HG02623 (cell line): ENCODE measurements at regions not wholly inside any gene's neighbourhood (a gene's known extent, or its start where the extent isn't known, plus 50 kb on each side); places are given as distances from the start of the nearest gene placed in this dataset.

ENCODE experiments used
- ATAC-seq: cut with Tn5 transposase; IDR thresholded peaks from one replicate; pipeline ENCODE4 v1.9.1; 2021; ENCODE audit warnings: moderate library complexity; ENCODE audit not compliant: unreplicated experiment

DNA sequence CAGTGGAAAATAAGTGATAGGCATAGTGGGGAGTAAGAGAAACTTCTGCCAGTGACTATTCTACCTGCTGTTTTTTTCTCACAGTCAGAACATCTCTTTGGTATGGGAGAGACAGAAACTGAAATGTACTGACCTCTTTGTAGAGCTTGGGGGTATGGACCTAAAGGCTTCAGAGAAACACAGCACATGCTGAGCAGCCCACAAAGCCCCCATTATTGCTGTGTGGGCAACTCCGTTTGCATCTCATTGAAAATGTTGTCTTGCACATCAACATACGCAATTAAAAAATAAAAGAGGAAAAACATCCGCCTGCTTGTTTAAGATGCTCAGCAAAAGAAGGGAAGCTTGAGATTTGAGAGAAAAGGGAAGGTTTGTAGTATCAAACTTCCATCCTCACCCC, 443.4 kb upstream of the SEMA6D start:
- no peak for ATAC-seq

DNA sequence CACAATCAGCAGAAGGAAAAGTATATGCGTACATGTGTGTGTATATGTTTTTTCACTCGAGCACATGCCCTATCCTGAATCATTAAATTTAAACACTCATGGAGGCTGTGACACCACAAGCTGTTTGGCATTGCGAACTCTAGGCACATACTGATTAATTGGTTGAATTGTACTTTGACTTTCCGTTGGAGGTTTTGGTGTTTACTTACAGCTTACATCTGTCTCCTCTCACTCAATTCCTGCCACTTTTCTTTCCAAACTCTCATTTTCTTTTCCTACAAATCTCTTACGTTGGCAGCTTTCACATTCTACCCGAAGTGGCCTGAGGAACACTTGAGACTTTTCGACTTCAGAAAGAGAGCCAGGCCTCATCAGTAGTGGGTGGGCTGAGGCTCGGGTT, 434.1 kb upstream of the SEMA6D start:
- no peak for ATAC-seq

DNA sequence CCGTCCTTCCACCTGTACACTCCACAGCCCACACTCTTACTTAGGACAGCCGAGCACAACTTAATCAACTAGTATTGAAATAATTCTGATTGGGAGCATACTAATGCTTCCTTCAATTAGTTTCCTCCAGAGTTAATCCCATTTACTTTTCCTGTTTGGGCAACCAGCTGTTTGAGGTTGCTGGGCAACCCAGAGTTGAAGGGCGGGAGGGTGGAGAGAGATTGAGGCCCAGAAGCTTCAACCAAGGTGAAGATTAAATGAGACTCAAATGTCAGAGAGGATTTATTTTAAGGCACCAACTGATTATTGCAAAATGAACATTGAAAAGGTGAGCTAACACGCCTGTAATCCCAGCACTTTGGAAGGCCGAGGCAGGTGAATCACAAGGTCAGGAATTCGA, 428.5 kb upstream of the SEMA6D start:
- ATAC-seq = no peak

DNA sequence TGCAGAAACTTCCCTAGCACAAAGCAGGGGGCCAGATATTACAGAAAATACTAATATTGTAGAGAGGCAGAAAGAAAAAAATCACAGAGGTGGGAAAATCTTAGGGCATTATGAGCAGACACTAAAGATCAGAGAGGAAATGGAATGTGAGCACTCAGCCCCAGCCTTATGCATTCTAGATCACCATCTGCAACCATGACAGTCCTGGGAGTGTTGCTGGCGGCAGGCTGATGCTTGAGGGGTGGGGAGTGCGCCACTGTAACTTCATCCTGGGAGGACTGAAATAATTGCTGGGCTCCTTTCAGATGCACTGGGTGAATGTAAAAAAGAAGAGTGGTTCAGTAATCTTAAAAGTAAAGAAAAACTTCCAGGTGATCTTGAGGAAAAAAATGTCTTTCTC, 427.6 kb upstream of the SEMA6D start:
- no peak for ATAC-seq

DNA sequence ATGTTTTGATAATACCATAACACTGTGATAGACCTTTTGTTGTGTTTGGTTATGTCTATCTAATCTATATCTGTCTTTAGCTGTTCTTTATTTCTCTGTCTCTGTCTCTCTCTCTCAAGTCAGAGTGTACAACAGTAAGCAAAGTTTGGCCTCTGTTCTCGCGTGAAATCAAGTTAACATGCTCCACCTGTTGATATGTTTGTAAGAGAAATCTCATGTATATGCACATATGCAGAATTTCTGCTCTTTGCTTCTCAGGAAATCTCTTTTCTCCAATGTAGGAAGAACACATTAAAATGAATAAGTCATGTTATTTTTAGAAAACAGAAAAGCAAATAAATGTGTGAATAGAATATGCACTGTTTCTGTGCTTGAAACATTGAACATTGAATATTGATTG, 425.5 kb upstream of the SEMA6D start:
- ATAC-seq = no peak

DNA sequence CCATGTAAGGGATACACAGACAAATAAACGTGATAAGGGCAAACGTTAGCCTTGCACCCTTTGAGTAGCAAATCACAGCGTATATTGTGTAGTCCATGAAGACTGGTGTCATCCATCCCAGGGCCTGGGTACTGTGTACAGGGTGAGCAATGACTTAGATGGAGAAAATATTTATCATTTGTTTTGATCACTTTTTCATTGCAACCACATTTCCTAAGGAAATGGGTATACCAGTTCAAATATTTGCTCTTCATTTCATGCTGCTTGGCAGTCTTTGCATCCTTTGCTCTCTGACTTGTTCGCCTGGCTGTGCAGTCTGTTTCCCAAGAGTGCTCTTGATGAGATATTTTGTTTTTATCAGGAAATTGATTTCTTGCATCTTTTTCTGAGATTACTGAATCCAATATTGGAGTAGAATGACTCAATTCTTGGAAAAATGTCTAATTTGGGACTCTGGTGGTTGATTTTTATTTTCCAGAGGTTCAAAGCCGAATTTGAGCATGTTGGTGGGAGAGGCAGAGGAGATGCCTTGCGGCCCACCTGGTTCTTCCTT, 424.6 kb upstream of the SEMA6D start:
- no peak for ATAC-seq

DNA sequence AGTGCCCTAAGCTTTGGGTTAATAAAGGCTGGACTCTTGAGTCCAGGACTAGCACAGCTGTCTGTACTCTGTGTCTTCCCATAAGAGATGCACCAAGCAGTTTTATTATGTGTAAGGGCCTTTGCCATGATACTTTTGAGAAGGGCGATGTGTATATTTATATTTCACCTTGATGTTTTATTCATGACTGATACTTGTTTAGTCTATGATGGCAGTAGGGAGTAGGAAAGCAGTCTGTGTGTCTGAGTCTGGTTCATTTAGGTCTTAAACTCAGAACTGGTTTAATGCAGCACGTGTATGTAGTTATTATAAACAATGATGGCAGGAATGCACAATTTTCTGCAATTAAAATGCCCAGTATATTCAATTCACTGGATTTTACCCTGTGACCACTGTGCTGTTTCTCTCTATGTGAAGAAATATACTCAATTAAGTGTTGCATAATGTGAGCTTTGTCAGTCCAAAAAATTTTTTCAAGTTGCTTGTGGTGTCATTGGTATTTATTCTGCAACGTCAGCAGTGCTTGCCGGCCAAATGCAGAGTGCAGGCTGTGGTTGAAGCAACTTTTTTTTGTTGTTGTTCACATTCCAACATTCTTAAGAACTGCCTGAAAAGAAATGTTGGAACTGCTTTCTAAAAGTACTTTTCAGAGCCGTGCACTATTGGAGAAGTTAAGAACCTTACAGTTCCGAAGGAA, 423.7 kb upstream of the SEMA6D start:
- no peak for ATAC-seq

DNA sequence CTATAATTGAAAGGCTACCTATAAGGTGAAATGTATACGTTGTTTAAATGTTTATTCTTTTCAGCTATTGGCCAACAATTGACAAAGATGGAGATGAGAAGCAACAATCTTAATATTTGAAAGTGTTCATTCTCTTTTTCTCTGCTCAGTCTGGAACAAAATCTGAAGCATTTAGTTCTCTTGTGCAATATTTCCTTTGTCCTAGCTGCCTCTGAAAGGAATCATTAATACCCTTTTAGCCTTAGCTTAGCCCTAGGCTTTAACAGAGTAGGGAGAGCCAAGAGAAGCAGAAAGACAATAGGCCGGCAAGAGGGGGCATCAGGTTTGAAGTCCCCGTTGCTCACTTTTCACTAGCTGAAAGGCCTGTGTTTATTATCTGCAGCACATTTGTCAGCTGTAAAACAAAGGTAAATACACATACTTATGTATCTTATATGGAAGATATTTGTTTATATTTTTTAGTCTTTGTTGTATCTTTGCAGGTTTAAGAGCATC, 422.5 kb upstream of the SEMA6D start:
- ATAC-seq = no peak

DNA sequence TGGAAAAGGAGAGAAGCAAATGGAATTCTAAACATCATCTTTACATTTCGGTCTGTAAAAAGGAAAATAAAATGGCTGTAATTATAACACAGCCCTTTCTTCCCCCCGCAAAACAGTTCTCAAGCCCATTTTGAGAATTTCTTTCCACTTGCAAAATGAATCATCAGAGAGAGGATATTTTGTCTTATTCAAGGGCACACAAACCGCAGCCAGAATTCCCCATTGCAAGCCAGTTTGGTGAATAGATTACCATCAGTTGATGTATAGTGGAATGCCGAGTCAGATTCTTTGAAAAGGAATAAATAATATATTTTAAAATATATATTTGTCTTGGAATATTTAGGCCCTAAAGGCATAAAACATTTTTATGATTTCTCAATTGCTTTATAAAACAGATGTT, 420.4 kb upstream of the SEMA6D start:
- ATAC-seq = no peak

DNA sequence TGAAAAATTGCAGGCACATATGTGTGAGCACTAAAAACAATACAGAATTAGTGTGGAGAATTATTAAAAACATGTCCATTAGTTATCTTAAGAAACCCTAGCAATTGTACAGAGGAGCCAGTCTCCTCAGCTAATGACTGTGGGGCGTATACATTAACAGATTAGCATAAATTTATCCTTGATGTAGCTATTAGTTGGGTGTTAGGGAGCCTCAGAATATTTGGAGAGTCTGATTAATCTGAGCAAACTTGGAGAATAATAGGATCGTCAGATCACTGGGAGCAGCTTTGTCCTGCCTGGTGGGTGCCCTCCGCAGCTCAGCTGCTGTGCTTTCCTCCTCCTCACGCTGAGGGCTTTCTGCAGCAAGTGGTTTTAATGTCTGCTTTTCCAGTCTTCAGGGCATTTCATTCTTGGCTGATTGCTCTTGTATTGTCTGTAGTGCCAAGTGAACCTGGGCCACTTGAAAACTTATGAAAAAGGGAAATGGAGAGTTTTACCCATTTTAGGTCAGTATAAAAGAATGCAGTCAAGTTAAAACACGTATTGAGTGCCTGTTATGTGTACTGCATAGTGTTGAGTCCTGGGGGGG, 417.4 kb upstream of the SEMA6D start:
- ATAC-seq = no peak

DNA sequence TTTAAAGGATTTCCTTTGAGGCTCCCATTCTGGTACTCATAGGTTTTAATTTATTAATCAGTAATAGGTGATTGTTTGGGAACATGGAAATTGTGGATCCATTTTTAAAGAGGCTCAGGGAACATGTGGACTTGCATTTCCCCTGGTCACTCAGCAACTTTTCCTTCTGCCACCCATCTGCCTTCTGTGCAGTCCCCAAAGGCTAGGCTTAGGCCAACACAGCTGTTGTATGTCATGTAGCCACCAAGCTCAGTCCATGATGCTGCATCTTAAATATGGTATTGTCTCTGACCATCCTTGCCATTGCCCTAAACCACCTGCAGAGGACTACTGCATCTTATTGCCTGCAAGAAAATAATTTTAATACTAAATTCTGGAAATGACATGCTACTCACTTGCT, 416.7 kb upstream of the SEMA6D start:
- ATAC-seq = no peak

DNA sequence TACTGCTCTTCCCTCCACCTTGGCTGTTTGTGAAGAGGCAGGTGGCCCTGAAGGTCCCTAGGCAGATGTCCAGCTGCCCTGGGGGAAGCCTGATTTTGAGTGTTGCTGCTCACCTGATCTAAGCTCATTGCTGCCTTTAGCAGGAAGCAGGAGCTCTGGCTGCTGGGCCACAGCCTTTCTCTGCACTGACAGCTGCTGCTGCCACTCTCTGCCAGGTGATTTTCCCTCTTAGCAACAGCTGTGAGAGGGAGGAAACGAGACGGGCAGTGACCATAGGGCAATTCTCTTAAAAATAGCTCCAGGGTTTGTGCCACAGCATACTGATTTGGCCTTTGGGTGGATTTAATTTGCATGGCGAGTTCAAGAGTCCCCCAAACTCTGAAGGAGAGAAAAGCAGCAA, 415.8 kb upstream of the SEMA6D start:
- no peak for ATAC-seq

DNA sequence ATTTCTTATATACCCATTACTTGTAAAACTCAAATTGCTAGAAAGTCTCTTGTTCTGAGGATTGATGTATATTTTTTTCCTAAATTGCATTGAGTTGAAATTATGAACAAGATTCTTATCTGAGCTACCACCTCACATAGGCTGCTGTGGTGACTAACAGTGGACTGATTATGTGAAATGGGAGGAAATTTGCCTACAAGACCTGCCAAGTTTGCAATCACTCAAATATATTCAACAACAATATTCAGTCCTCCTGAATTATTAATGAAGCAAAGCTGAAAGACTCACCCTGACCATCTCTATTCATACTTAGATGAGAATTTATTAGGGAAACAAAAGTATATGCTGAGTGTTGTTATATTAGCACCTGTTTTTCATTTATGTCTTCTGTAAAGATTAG, 412.6 kb upstream of the SEMA6D start:
- no peak for ATAC-seq

DNA sequence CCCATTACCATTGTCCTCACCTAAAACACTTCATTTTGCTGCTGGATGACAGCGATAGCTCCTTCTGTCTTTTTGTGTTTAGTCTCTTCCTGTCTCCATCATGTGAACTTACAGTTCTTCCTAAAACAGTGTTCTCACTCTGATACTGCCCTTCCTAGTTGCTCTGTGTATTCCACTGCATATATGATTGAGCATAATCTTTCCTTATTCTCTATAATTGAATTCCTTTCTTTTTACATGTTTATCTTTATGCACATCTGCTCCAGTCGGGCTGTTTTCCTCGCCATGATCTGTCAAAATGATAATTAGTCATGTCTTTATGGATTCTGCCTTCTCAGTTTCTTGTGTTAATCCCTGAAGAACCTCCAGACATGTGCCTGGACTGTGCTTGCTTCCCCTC, 405.1 kb upstream of the SEMA6D start:
- ATAC-seq = no peak

DNA sequence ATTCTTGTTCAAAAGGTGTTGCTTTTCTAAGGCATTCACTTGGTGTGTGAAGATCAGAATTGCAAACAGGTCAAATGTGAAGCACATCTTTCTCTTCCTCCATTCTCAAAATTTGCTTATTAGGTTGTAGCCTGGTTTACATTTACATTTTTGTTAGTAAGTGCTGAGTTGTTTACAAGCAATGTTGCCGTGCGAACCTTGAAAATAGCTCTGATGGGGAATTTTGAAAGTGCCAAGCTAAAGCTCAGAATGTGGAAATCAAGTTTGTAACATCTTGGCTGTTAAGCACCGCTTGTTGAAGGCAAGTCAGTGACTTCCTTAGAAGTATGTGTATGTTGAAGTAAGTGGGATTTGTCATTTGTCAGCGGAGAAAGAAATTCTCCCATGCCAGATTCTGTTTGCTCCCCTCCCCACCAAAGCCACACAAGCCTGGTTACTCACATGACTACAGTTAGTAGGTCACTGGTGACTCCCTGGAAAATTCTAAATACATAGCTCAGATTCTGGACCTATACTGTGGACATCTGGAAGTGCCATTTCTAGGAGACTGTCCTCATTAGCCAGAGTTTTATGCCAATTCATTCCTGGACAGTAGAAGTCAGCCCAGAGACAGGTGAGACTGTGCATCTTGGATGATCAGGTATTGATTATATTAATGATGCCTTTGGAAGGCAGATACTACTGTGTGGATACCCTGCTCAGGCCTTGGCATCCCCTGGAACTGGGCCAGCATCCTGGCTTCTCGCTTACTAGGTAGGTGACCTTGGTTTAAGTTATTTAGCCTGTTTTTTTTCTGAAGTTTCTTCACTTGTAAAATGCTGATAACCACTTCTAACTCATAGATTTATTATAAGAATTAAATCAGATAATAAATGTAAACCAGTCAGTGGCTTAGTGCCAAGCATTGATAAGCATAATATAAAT, 390.6 kb upstream of the SEMA6D start:
- no peak for ATAC-seq

DNA sequence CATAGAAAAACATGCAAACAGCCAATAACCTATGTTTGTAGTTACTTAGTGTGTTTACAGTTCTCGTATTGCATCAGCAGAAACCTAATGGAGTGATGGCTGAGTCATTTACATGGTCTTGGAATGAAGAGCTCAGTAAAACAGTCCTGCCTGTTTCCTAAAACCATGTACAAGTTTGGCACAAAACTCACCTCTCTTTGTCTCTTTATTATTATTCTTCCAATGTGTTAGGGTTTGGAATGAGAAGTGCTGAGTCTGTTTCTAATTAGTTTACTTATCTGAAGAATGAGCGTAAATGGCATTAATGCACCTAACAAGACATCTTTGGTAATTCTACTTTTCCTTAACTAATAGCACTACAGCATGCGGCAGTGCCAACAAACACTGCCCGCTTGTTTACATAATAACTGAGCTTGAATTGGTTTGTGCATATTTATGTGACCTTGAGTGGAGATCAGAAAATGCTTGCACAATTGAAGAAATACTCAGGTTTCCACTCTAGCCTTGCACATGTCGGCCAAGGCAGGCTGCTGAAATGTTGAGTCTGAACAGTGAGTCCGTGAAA, 385.4 kb upstream of the SEMA6D start:
- no peak for ATAC-seq

DNA sequence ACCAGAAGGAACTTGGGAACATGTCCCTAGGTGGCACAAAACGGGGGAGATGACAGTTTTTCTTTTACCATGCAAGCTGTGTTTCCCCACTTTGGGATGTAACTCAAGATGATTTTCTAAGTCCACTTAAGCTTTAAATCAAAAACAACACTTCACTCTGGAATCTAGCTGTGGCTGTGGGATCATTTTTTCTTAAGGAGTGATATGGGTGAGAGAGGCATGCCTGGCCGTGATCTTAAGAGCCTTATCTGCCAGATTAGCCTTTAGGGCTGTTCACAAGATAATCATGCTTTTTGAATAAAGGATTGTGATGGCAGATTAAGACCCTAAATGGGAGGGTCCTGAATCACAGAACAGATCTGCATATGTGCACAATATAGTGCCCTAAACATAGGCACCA, 384.8 kb upstream of the SEMA6D start:
- no peak for ATAC-seq

DNA sequence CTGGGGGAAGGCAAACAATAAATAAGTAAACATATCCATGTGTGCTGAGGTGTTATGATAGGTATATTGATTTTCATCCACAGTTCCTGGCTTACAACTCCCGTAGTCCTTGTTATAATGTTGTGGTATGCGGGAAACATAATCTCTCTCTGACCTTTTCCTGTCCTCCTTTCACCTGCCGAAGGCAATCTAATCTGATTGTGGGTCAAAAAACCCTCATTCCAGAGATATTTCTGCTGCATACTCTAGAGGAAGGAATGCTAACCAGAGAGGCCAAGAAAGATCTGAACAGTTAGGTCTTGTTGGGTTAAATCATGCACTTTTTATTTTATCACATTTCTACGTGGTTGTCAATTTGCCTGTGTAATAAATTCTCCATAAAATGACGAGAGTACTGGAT, 383.6 kb upstream of the SEMA6D start:
- no peak for ATAC-seq

DNA sequence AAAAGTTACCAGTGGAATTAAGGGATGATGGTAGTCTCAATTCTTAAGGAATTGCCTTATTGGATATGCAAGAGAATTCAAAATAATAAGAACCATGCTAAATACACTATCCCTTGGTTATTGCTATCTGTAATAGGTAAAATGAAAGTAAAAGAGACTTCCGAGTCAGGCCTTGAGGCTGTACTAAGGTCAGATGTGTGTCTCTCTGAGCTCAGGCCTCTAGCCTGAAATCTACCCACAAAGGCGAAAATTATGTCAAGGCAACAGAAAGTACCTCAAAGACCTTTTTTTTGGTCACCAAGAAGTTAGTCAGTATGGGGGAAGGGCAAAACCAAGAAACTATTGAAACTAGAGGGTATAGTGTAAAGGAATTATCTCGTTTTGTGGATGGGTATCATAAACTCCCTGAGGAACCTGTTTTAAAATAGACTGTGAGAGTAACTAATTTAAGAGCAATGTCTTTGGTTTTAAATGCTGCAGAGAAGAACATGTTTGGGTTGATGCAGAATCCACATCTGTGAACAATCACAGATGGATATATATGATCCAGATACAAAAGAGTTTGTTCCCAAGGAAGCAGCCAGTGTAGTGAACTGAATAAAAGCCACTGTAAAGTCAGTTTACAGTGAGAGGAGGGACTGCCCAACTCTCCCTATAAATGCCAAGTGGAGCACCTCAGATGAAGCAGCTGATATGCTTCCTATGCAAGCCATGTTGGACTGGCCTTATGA, 382.3 kb upstream of the SEMA6D start:
- no peak for ATAC-seq

DNA sequence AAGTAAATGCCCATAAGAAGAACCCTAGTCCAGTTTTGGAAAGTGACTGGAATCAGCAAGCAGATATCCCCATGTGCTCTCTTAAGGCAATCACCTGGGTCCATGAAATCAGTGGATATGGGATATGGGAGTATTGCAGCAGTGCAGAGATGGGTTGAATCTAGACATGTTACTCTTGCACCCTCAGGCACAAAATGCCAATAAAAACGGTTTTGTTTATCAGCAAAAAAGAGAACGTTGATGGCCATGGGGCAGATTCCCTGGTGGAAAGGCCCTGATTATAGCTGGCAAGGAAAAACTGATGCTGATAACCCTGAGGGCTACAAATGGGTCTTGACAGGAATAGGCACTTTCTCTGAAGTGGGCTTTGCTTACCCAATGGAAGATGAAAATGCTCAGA, 380.2 kb upstream of the SEMA6D start:
- no peak for ATAC-seq

DNA sequence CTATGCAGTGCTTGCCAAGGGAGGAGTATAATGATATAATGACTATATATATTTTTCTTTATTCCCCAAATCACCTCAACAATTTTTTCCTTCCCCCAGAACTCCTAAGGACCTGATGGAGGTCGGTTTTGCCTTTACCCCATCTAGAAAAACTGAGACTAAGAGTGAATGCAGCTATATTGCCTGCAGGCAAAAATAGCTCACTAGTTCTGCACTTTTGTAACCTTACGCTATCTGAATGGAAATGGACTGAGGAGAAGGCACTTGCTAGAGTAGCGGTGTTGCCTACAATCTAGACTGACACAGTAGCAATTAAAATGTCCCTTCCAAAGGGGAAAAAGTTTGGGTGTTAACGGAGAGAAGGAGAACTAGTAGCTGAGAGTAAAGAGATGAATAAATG, 379.5 kb upstream of the SEMA6D start:
- ATAC-seq = no peak
